Body of pancreas (tissue), 4 donors: ENCODE measurements at regions not wholly inside any gene's neighbourhood (a gene's known extent, or its start where the extent isn't known, plus 50 kb on each side); places are given as distances from the start of the nearest gene placed in this dataset.
"Not testable (repeated sequence)": the region's sequence is repeated elsewhere in the genome, so short reads cannot be mapped to it uniquely, and the experiment has no call there.

Source experiments
- ATAC-seq: fragments of 150-250 bp; one replicate; pipeline ENCODE4 v1.9.1; 2016
- DNase-seq, 4 donors: peaks; one replicate each; pipeline ENCODE4 v3.0.0-alpha.2; 2019
- H3K27ac ChIP-seq, 4 donors: fragments of 200-600 bp; sonication (generic); 1 replicate in 3 of 4; 2 replicates in 1 of 4; pipeline versions ENCODE4 v1.5.1 to v1.6.1; 2016 to 2019; ENCODE audit warnings: mild to moderate bottlenecking in 1 of 4, mixed read lengths in 1 of 4, moderate library complexity in 1 of 4
- H3K27me3 ChIP-seq, 2 donors: fragments of 200-600 bp; sonication (generic); one replicate each; pipeline ENCODE4 v1.6.0; 2016; ENCODE audit warnings: mild to moderate bottlenecking in 1 of 2
- H3K36me3 ChIP-seq, 2 donors: fragments of 200-600 bp; sonication (generic); replicated peaks in 1 of 2; 2 replicates each; pipeline ENCODE4 v1.5.1; 2016; ENCODE audit warnings: low read depth in 2 of 2; ENCODE audit not compliant: insufficient read depth in 1 of 2
- H3K4me1 ChIP-seq: fragments of 200-600 bp; sonication (generic); one replicate; pipeline ENCODE4 v1.6.0; 2016
- H3K4me3 ChIP-seq, 2 donors: fragments of 200-600 bp; sonication (generic); 1 replicate in 1 of 2; 2 replicates in 1 of 2; pipeline ENCODE4 v1.5.1; 2016 to 2019
- H3K9me3 ChIP-seq, 3 donors: fragments of 200-600 bp; sonication (generic); 1 replicate in 2 of 3; 2 replicates in 1 of 3; pipeline ENCODE4 v1.5.1; 2016
- POLR2A ChIP-seq, 3 donors: fragments of 450-650 bp; IDR thresholded peaks; one replicate each; pipeline ENCODE4 v1.6.1; 2016; ENCODE audit warnings: antibody characterized with exemption in 3 of 3, mild to moderate bottlenecking in 2 of 3
- WGBS, 2 donors: methylation state at CpG; one replicate each; pipeline ENCODE4 v1.1.5; 2017; 5-methylcytosine and 5-hydroxymethylcytosine counted together
- intact Hi-C: fragments of 100-400 bp; cut with DNase I; formaldehyde crosslinking; loops from one replicate; pipeline ENCODE4 v1.15.1; 2023
- TF ChIP-seq, protein P1 (sequence below), 7 experiments: fragments of 450-650 bp in 4 of 7; fragments of 200-600 bp in 3 of 7; sonication (generic) in 3 of 7; IDR thresholded peaks; one replicate each; pipeline ENCODE4 v1.5.1; 2016 to 2019; ENCODE audit warnings: antibody characterized with exemption in 7 of 7

GRCh38 chr6:49325891-49326290, 137.2 kb downstream of the MMUT start:
- H3K27ac ChIP-seq = no peak overlapping the region
- no peaks in the 10 kb centered on the region for H3K36me3 ChIP-seq
- peaks cover 12% of the 10 kb centered on the region for H3K4me1 ChIP-seq
- no peak for ATAC-seq
- H3K27me3 ChIP-seq = no peaks in the 10 kb centered on the region
- no peak overlapping the region for H3K4me3 ChIP-seq
- DNase-seq = no peak
- 44 to 73% methylated on average over 1 of the region's 1 CpG for WGBS, 2 donors
- TF ChIP-seq, protein P1, sequence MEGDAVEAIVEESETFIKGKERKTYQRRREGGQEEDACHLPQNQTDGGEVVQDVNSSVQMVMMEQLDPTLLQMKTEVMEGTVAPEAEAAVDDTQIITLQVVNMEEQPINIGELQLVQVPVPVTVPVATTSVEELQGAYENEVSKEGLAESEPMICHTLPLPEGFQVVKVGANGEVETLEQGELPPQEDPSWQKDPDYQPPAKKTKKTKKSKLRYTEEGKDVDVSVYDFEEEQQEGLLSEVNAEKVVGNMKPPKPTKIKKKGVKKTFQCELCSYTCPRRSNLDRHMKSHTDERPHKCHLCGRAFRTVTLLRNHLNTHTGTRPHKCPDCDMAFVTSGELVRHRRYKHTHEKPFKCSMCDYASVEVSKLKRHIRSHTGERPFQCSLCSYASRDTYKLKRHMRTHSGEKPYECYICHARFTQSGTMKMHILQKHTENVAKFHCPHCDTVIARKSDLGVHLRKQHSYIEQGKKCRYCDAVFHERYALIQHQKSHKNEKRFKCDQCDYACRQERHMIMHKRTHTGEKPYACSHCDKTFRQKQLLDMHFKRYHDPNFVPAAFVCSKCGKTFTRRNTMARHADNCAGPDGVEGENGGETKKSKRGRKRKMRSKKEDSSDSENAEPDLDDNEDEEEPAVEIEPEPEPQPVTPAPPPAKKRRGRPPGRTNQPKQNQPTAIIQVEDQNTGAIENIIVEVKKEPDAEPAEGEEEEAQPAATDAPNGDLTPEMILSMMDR (IDR thresholded peaks at IDR 0.05) = no peak
- no peak for TF ChIP-seq POLR2A (IDR thresholded peaks at IDR 0.05)
- intact Hi-C loops = no loop called here
- H3K9me3 ChIP-seq = no peaks in the 10 kb centered on the region

- H3K27me3 ChIP-seq = no peaks in the 10 kb centered on the region
- no peak for TF ChIP-seq POLR2A (IDR thresholded peaks at IDR 0.05)
- TF ChIP-seq, protein P1 (IDR thresholded peaks at IDR 0.05) = no peak
- no peak for DNase-seq
- peaks cover 7% of the 10 kb centered on the region for H3K4me1 ChIP-seq
- no peaks in the 10 kb centered on the region for H3K9me3 ChIP-seq
- ATAC-seq = no peak
- intact Hi-C loops = no loop called here
- WGBS, 2 donors = 64 to 78% methylated on average over 1 of the region's 1 CpG
- no peak overlapping the region for H3K27ac ChIP-seq
- H3K36me3 ChIP-seq = no peaks in the 10 kb centered on the region
- no peak overlapping the region for H3K4me3 ChIP-seq
Measured at GRCh38 chr6:49322861-49323260, 140.2 kb downstream of the MMUT start.

DNA sequence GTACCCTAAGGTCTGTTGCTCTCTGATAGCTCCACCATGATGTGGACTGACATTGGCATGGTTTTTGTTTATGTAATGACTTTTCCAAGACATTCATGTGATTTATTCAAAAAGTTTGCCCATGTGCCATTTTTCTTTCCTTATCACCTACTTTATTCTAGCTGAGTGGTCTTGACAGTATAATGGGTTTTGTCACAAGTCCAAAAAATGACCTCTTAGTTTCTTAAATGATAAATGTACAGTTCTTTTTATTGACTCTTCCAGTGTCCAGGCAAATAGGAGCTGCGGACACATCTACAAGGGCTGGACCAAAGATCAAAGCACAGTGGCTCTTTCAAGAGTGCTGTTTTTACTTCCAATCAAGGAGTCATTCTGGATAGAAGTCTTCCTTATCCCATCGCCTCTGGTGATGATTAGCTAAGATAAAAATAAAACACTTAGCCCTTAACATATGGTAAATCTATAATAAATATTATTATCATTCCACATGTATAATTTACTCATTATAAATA, 141.4 kb downstream of the MMUT start:
- H3K9me3 ChIP-seq = no peaks in the 10 kb centered on the region
- H3K4me1 ChIP-seq = peaks cover 6% of the 10 kb centered on the region
- H3K27ac ChIP-seq = no peak overlapping the region
- TF ChIP-seq, protein P1 (IDR thresholded peaks at IDR 0.05) = no peak
- TF ChIP-seq POLR2A (IDR thresholded peaks at IDR 0.05) = no peak
- H3K4me3 ChIP-seq = no peak overlapping the region
- ATAC-seq = no peak
- H3K27me3 ChIP-seq = no peaks in the 10 kb centered on the region
- 39 to 44% methylated on average over 2 of the region's 2 CpGs for WGBS, 2 donors
- intact Hi-C loops = no loop called here
- no peak for DNase-seq
- no peaks in the 10 kb centered on the region for H3K36me3 ChIP-seq

DNA sequence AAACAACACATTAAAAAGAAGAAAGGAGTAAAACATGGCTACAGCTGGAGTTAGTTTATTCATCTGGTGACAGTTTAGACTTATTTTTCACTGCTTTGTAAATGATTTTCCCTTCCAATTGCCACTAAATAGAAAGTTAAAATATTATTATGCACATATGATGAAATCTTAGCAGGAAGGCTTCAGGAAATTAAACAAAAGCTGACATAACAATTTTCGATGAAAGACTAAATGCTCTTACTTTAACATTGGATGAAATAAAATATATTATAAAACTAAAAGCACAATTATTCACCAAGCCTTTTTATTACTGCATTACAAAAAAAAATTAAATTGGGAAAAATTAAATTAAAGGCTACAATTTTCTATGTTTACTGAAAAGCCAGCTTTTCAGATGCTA, 158.0 kb downstream of the MMUT start:
- intact Hi-C loops = no loop called here
- no peak overlapping the region for H3K4me3 ChIP-seq

GRCh38 chr6:49304393-49304792, 158.7 kb downstream of the MMUT start:
- H3K36me3 ChIP-seq, DNase-seq, H3K4me3 ChIP-seq, intact Hi-C loops, ATAC-seq, H3K9me3 ChIP-seq, H3K4me1 ChIP-seq, H3K27ac ChIP-seq, H3K27me3 ChIP-seq: not testable (repeated sequence)
- 33 to 34% methylated on average over 1 of the region's 1 CpG for WGBS, 2 donors

More for the DNA sequence above, 158.0 kb downstream of the MMUT start:
- H3K36me3 ChIP-seq = no peaks in the 10 kb centered on the region
- WGBS, 2 donors = 56 to 59% methylated on average over 1 of the region's 1 CpG
- no peak overlapping the region for H3K27ac ChIP-seq
- TF ChIP-seq POLR2A (IDR thresholded peaks at IDR 0.05) = no peak
- TF ChIP-seq, protein P1 (IDR thresholded peaks at IDR 0.05) = no peak
- DNase-seq (no peak), ATAC-seq (no peak)
- no peaks in the 10 kb centered on the region for H3K4me1 ChIP-seq
- no peaks in the 10 kb centered on the region for H3K27me3 ChIP-seq
- no peaks in the 10 kb centered on the region for H3K9me3 ChIP-seq
